ENCODE measurements at regions not wholly inside any gene's neighbourhood (a gene's known extent, or its start where the extent isn't known, plus 50 kb on each side); places are given as distances from the start of the nearest gene placed in this dataset.

- TF ChIP-seq CTCF (IDR thresholded peaks at IDR 0.05): no peak
- TF ChIP-seq POLR2A (IDR thresholded peaks at IDR 0.05): no peak
Observed at GRCh38 chr5:63240063-63240755, 661.6 kb downstream of the LRRC70 start.

All from Peyer's patch (tissue), 4 donors.